GM18909 (cell line): ENCODE measurements at regions not wholly inside any gene's neighbourhood (a gene's known extent, or its start where the extent isn't known, plus 50 kb on each side); places are given as distances from the start of the nearest gene placed in this dataset.
"Not testable (repeated sequence)": the region's sequence is repeated elsewhere in the genome, so short reads cannot be mapped to it uniquely, and the experiment has no call there.

ENCODE experiments used
- ATAC-seq: cut with Tn5 transposase; IDR thresholded peaks from one replicate; pipeline ENCODE4 v1.9.1; 2021; ENCODE audit warnings: mild to moderate bottlenecking; ENCODE audit not compliant: unreplicated experiment, poor library complexity

GRCh38 chr13:65347420-65348030 is 1882.6 kb downstream of the PCDH9 start:
- ATAC-seq: no peak

GRCh38 chr13:65343898-65344663 is 1886.1 kb downstream of the PCDH9 start:
- no peak for ATAC-seq

GRCh38 chr13:65342541-65343337 is 1887.4 kb downstream of the PCDH9 start:
- no peak for ATAC-seq

GRCh38 chr13:65339241-65339640 is 1890.9 kb downstream of the PCDH9 start:
- ATAC-seq: no peak

GRCh38 chr13:65336916-65337315 is 1893.2 kb downstream of the PCDH9 start:
- no peak for ATAC-seq

- no peak for ATAC-seq
These were observed 1893.9 kb downstream of the PCDH9 start for GRCh38 chr13:65336087-65336749.

GRCh38 chr13:65330691-65331090 is 1899.4 kb downstream of the PCDH9 start:
- ATAC-seq: no peak

GRCh38 chr13:65330287-65330686 is 1899.8 kb downstream of the PCDH9 start:
- no peak for ATAC-seq

- not testable (repeated sequence) for ATAC-seq
These were observed 1906.9 kb downstream of the PCDH9 start for GRCh38 chr13:65323192-65323591.

GRCh38 chr13:65321423-65321822 is 1908.7 kb downstream of the PCDH9 start:
- ATAC-seq: not testable (repeated sequence)

- ATAC-seq: no peak
These were observed 1916.1 kb downstream of the PCDH9 start for GRCh38 chr13:65314008-65314407.

- no peak for ATAC-seq
These were observed 1919.3 kb downstream of the PCDH9 start for GRCh38 chr13:65310663-65311328.

- ATAC-seq: no peak
These were observed 1920.2 kb downstream of the PCDH9 start for GRCh38 chr13:65309906-65310305.

- not testable (repeated sequence) for ATAC-seq
These were observed 1921.4 kb downstream of the PCDH9 start for GRCh38 chr13:65308729-65309128.

- ATAC-seq: no peak
These were observed 1923.1 kb downstream of the PCDH9 start for GRCh38 chr13:65307056-65307455.

- ATAC-seq: no peak
These were observed 1927.4 kb downstream of the PCDH9 start for GRCh38 chr13:65302691-65303090.

GRCh38 chr13:65301506-65301905 is 1928.6 kb downstream of the PCDH9 start:
- no peak for ATAC-seq

GRCh38 chr13:65300220-65300619 is 1929.9 kb downstream of the PCDH9 start:
- ATAC-seq: no peak

GRCh38 chr13:65293530-65294198 is 1936.5 kb downstream of the PCDH9 start:
- no peak for ATAC-seq

- no peak for ATAC-seq
These were observed 1937.6 kb downstream of the PCDH9 start for GRCh38 chr13:65292488-65292901.
